Lower lobe of right lung (tissue), 2 donors: ENCODE measurements at regions not wholly inside any gene's neighbourhood (a gene's known extent, or its start where the extent isn't known, plus 50 kb on each side); places are given as distances from the start of the nearest gene placed in this dataset.

Source experiments
- ATAC-seq, 2 donors: fragments of 200-7000 bp; cut with Tn5 transposase; one replicate each; pipeline ENCODE4 v1.9.1; 2020 to 2022; ENCODE audit warnings: mild to moderate bottlenecking in 2 of 2, moderate library complexity in 2 of 2
- DNase-seq: peaks from one replicate; pipeline ENCODE4 v3.0.0-alpha.2; 2020
- H3K27ac ChIP-seq: fragments of 200-600 bp; one replicate; pipeline ENCODE4 v1.8.0; 2022
- H3K27me3 ChIP-seq: fragments of 200-600 bp; one replicate; pipeline ENCODE4 v1.8.0; 2022; ENCODE audit warnings: low read depth
- H3K36me3 ChIP-seq: fragments of 200-600 bp; one replicate; pipeline ENCODE4 v1.8.0; 2022; ENCODE audit warnings: mild to moderate bottlenecking
- H3K4me1 ChIP-seq: fragments of 200-600 bp; one replicate; pipeline ENCODE4 v1.8.0; 2022
- H3K4me3 ChIP-seq: fragments of 200-600 bp; one replicate; pipeline ENCODE4 v1.8.0; 2022; ENCODE audit warnings: mild to moderate bottlenecking
- H3K9me3 ChIP-seq: fragments of 200-600 bp; one replicate; pipeline ENCODE4 v1.8.0; 2022
- CTCF ChIP-seq: fragments of 200-600 bp; IDR thresholded peaks from one replicate; pipeline ENCODE4 v1.8.0; 2022; ENCODE audit warnings: antibody characterized with exemption, mild to moderate bottlenecking
- intact Hi-C: fragments of 100-400 bp; cut with DNase I; formaldehyde crosslinking; loops from one replicate; pipeline ENCODE4 v1.11.0; 2022
- donor health status: DM: no; HTN: yes; CAD: no; lungs with severe emphysema.

DNA sequence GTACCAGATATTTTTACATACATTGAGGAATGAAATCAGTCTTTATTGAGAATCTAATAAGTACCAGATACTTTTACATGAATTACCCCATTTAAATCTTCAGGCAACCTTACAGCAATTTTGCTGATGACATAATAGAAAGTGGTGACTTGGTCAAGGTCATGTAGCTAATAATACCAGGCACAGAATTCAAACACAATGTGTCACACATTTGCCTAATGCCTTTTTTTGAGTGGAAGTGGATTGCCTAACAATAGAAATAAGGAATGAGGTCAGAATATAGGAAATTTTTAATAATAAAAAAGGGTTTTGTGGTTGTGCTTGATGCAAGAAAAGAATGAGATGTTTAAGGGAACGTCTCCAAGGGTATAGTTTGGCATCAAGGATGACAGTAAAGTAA is 466.6 kb upstream of the IGFBP3 start:
- ATAC-seq (no peak), DNase-seq (no peak)
- Histone ChIP-seq H3K9me3 (no peaks in the 10 kb centered on the region), H3K4me3 (no peak overlapping the region), H3K4me1 (no peaks in the 10 kb centered on the region), H3K27me3 (no peaks in the 10 kb centered on the region), H3K36me3 (no peaks in the 10 kb centered on the region), H3K27ac (no peak overlapping the region)
- no peak for TF ChIP-seq CTCF
- intact Hi-C loops: no loop called here

DNA sequence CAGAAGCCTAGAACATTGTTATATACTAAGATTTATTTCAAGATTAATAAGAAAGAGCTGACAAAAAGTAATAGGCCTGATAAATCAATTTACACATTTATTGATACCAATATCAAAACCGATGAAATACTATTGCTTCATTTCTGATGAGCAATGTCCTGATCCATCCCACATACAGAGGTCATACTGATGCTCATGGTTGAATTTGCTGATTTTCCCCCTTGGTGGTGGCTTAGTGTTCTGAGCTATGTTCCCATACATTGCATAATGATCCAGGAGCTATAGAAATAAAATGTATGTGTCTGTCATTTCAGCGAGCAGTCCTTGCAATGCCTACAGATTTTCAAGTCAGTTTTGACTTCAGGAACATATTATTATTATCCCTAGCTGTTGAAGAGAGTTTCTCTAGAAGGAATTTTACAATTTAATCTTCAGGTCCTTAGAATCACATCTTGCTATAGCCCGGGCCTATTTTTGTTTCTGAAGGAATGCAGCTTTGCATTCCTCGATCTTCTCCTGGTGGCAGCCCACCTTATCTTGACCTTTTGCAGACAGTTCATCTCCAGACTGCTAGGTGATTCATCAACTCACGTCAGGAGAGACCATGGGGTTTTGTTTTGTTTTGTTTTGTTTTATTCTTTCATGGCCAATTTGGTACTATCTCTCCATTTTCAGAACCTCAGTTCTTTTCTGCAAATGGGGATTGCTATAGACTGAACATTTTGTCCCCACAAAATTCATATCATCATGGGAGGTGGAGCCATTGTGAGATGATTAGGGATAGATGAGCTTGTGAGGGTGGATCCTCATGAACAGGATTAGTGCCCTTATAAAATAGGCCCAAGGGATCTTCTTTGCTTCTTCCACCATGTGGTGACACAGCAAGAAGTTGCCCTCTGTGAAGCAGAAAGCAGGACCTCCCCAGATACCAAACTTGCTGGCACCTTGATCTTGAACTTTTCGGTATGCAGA is 465.6 kb upstream of the IGFBP3 start:
- TF ChIP-seq CTCF: no peak
- Histone ChIP-seq H3K36me3 (no peaks in the 10 kb centered on the region), H3K27me3 (no peaks in the 10 kb centered on the region), H3K4me1 (no peaks in the 10 kb centered on the region), H3K4me3 (no peak overlapping the region), H3K27ac (no peak overlapping the region), H3K9me3 (no peaks in the 10 kb centered on the region)
- intact Hi-C loops: no loop called here
- DNase-seq (no peak), ATAC-seq (no peak)

GRCh38 chr7:46385662-46386309 is 464.7 kb upstream of the IGFBP3 start:
- Histone ChIP-seq H3K27ac (no peak overlapping the region), H3K9me3 (no peaks in the 10 kb centered on the region), H3K4me3 (no peak overlapping the region), H3K36me3 (no peaks in the 10 kb centered on the region), H3K4me1 (no peaks in the 10 kb centered on the region), H3K27me3 (no peaks in the 10 kb centered on the region)
- intact Hi-C loops: no loop called here
- no peak for DNase-seq
- no peak for TF ChIP-seq CTCF
- no peak for ATAC-seq

DNA sequence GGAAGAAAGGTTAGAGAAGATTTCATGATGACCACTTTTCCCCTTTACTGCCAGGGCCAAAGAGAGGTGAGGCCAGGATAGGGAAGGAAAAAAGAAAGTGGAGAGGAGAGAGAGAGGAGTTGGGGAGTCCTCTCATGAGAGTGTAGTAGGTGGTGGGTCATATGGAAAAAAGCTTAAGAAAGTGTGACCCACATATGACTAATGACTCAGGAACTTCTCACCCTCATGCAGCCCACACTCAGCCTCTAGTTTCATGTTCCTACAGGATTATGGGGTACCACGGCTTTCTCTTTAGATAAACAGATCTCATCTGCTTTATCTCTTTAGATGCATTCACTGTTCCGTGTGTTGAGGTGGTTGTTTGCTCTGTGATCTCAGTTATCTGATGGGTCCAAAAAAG is 462.5 kb upstream of the IGFBP3 start:
- Histone ChIP-seq H3K4me3 (no peak overlapping the region), H3K27ac (no peak overlapping the region), H3K27me3 (no peaks in the 10 kb centered on the region), H3K4me1 (no peaks in the 10 kb centered on the region), H3K9me3 (no peaks in the 10 kb centered on the region), H3K36me3 (no peaks in the 10 kb centered on the region)
- intact Hi-C loops: no loop called here
- ATAC-seq (no peak), DNase-seq (no peak)
- TF ChIP-seq CTCF: no peak

DNA sequence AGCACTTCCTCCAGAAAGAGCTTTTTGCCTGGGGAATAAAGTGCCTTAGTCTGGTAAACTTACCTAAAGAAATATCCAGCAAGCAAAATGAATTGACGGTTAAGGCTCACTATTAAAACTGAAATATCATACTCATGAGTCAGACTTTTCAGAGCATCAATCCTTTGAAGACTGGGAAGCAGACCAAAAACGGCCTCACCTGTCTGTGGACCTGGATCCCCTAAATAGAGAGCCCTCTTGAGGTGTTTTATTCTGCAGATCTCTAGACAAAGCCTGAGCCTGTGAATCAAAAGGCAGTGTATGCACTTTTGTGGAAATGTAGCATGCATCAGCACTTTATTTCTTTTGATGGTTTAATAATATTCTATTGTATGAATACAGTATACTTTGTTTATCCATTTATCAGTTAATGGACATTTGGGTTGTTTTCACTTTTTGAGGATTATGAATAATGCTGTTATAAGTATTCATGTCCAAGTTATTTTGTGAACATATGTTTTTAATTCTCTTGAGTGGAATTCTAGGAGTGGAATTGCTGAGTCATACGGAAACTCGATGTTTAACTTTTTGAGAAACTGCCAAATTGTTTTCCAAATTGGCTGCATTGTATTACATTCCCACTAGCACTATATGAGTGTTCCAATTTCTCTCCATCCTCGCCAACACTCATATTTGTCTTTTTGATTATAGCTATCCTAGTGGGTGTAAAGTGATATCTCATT is 449.0 kb upstream of the IGFBP3 start:
- Histone ChIP-seq H3K9me3 (no peaks in the 10 kb centered on the region), H3K27ac (no peak overlapping the region), H3K4me1 (no peaks in the 10 kb centered on the region), H3K36me3 (no peaks in the 10 kb centered on the region), H3K4me3 (no peak overlapping the region), H3K27me3 (no peaks in the 10 kb centered on the region)
- DNase-seq (no peak), ATAC-seq (no peak)
- intact Hi-C loops: no loop called here
- no peak for TF ChIP-seq CTCF
